Spinal cord (tissue), 9 donors: ENCODE measurements at regions not wholly inside any gene's neighbourhood (a gene's known extent, or its start where the extent isn't known, plus 50 kb on each side); places are given as distances from the start of the nearest gene placed in this dataset.

Experiments
- DNase-seq, 6 donors: peaks; one replicate each; pipeline versions ENCODE4 v3.0.0 to v3.0.0-alpha.2; 2013 to 2015; ENCODE audit warnings: low spot score in 6 of 6, low read depth in 4 of 6
- H3K27ac ChIP-seq: one replicate; pipeline ENCODE4 v1.5.1; 2013; ENCODE audit warnings: low read depth, low read length, control low read depth
- H3K27me3 ChIP-seq: one replicate; pipeline ENCODE4 v1.6.1; 2013; ENCODE audit warnings: low read length; ENCODE audit not compliant: control insufficient read depth, insufficient read depth
- H3K36me3 ChIP-seq: one replicate; pipeline ENCODE4 v1.6.1; 2013; ENCODE audit warnings: low read length; ENCODE audit not compliant: control insufficient read depth, insufficient read depth
- H3K4me1 ChIP-seq: one replicate; pipeline ENCODE4 v1.6.1; 2013; ENCODE audit warnings: low read length; ENCODE audit not compliant: control insufficient read depth, insufficient read depth
- H3K4me3 ChIP-seq: one replicate; pipeline ENCODE4 v1.5.1; 2013; ENCODE audit warnings: low read depth, low read length, control low read depth
- H3K9me3 ChIP-seq: one replicate; pipeline ENCODE4 v1.6.1; 2013; ENCODE audit warnings: low read length; ENCODE audit not compliant: control insufficient read depth, insufficient read depth
- WGBS: methylation state at CpG from one replicate; pipeline ENCODE4 v1.1.5; 2013; ENCODE audit warnings: missing lambda C conversion rate; ENCODE audit not compliant: insufficient coverage; 5-methylcytosine and 5-hydroxymethylcytosine counted together
- donor health status: healthy.

- no peak overlapping the region for H3K4me3 ChIP-seq
- no peaks in the 10 kb centered on the region for H3K27me3 ChIP-seq
- WGBS, result no CpG with 5 or more reads among the region's 3 CpGs
- no peak for DNase-seq
- no peaks in the 10 kb centered on the region for H3K36me3 ChIP-seq
- H3K27ac ChIP-seq, result no peak overlapping the region
- H3K9me3 ChIP-seq, result peaks cover 2% of the 10 kb centered on the region
- H3K4me1 ChIP-seq, result no peaks in the 10 kb centered on the region
Measured at GRCh38 chr2:144288438-144288837, 231.5 kb downstream of the ZEB2 start.

GRCh38 chr2:144285324-144285723, 234.6 kb downstream of the ZEB2 start:
- H3K4me3 ChIP-seq, result no peak overlapping the region
- H3K27ac ChIP-seq, result no peak overlapping the region
- no peaks in the 10 kb centered on the region for H3K9me3 ChIP-seq
- no peaks in the 10 kb centered on the region for H3K27me3 ChIP-seq
- no peaks in the 10 kb centered on the region for H3K4me1 ChIP-seq
- DNase-seq, result no peak
- no peaks in the 10 kb centered on the region for H3K36me3 ChIP-seq

GRCh38 chr2:144281476-144281875, 238.4 kb downstream of the ZEB2 start:
- DNase-seq, result no peak
- no peaks in the 10 kb centered on the region for H3K36me3 ChIP-seq
- no peak overlapping the region for H3K4me3 ChIP-seq
- H3K9me3 ChIP-seq, result no peaks in the 10 kb centered on the region
- H3K4me1 ChIP-seq, result no peaks in the 10 kb centered on the region
- no peaks in the 10 kb centered on the region for H3K27me3 ChIP-seq
- no peak overlapping the region for H3K27ac ChIP-seq

DNA sequence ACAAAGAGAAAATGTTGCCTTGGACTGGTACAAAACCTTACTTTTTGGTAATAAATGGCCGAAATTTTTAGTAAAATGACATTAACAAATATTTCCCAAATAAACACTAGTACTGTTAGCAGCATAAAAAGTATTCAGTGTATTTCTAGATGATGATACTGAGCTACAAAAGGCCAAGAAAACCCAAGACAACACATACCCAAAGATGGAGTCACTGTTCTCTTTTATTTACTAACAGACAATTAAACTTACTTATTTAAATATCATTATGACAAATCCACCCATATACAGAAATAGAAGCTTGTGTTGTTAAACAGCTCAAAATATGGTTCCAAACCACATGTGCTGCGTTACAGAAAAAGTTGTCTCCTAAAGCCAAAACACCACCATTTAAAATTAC, 239.9 kb downstream of the ZEB2 start:
- no peak overlapping the region for H3K4me3 ChIP-seq
- no CpG with 5 or more reads among the region's 2 CpGs for WGBS
- H3K36me3 ChIP-seq, result no peaks in the 10 kb centered on the region

DNA sequence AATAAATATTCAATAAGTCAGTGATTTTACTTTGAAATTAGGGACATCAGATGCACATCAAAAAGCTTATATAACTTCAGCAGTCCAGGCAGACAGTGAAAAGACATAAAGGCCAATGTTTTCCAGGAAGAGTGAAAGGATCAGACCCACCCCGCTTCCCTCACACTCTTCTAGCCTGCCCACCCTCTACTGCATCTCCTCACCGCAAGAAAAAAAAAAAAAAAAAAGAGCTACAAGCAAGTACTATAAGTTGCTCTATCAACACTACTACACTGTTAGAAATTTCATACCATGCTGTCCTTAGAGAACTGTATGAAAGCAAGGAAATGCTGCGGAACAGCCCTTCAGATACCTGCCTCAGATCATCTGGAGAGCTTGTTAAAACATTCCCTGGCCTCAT, 240.8 kb downstream of the ZEB2 start:
- H3K27ac ChIP-seq, result no peak overlapping the region
- no peak for DNase-seq
- no peaks in the 10 kb centered on the region for H3K36me3 ChIP-seq
- no peaks in the 10 kb centered on the region for H3K9me3 ChIP-seq
- no peaks in the 10 kb centered on the region for H3K27me3 ChIP-seq
- H3K4me3 ChIP-seq, result no peak overlapping the region
- H3K4me1 ChIP-seq, result no peaks in the 10 kb centered on the region
- 90% methylated on average over 2 of the region's 3 CpGs for WGBS

More for the DNA sequence above, 239.9 kb downstream of the ZEB2 start:
- H3K27ac ChIP-seq, result no peak overlapping the region
- H3K27me3 ChIP-seq, result no peaks in the 10 kb centered on the region
- H3K4me1 ChIP-seq, result no peaks in the 10 kb centered on the region
- no peaks in the 10 kb centered on the region for H3K9me3 ChIP-seq
- no peak for DNase-seq

DNA sequence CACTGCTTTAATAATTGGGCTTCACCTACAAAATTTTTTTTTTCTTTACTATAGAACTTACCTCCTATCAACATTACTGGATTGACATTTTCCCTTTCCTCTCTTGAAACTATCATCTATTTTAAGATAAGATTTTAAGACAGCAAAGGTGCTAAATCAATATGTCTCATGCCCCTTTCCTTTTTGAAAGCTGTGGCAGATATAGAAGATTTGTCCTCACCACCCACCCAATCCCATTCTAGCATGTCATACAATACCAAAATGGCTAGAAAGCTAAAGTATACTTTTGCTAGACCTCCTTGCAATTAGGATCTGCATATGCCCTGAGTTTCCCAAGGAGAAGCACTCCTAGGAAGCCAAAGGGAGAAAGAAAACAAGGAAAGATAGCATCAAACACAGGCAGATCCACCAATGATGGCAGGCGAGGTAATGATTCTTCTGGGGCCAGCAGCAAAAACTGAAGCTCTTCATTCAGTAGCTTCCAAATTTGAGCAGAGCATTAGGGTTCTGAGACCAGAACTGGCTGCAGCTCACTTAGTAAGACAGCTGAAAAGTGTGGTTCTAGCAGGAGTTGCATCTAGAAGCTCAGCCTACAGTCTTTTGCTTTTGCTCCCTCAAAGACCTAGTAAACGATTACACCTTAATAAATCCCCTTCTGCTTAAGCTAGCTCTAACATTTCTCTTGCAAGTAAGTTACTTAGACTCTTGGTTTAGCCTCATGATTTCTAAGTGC, 242.1 kb downstream of the ZEB2 start:
- 100% methylated on average over 1 of the region's 2 CpGs for WGBS

DNA sequence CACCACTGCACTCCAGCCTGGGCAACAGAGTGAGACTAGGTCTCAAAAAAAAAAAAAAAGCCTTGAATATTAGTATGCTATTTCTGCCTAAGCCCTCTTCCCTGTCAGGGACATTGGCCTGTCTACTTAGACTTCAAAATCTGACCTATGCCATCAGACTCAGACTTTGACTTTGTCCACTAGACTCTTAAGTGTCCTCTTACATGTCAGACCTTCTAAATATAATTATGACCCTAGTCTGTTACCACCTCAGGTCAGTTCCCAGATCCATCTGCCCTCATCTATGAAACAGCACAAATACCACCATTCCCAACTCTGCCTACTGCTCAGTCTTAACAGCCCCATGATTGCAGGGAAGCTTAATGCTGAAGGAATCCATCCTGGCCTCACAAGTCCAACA, 244.6 kb downstream of the ZEB2 start:
- Histone ChIP-seq H3K4me3 (no peak overlapping the region), H3K9me3 (no peaks in the 10 kb centered on the region), H3K27me3 (no peaks in the 10 kb centered on the region), H3K36me3 (no peaks in the 10 kb centered on the region), H3K4me1 (no peaks in the 10 kb centered on the region), H3K27ac (no peak overlapping the region)
- DNase-seq, result no peak

More for the DNA sequence above, 242.1 kb downstream of the ZEB2 start:
- no peaks in the 10 kb centered on the region for H3K27me3 ChIP-seq
- no peaks in the 10 kb centered on the region for H3K4me1 ChIP-seq
- no peaks in the 10 kb centered on the region for H3K36me3 ChIP-seq
- no peak overlapping the region for H3K27ac ChIP-seq
- H3K4me3 ChIP-seq, result no peak overlapping the region
- DNase-seq, result no peak
- H3K9me3 ChIP-seq, result no peaks in the 10 kb centered on the region

GRCh38 chr2:144274131-144274530, 245.8 kb downstream of the ZEB2 start:
- no peak for DNase-seq
- Histone ChIP-seq H3K27ac (no peak overlapping the region), H3K9me3 (no peaks in the 10 kb centered on the region), H3K27me3 (no peaks in the 10 kb centered on the region), H3K4me1 (no peaks in the 10 kb centered on the region), H3K4me3 (no peak overlapping the region), H3K36me3 (no peaks in the 10 kb centered on the region)
- WGBS, result 60% methylated on average over 1 of the region's 2 CpGs

DNA sequence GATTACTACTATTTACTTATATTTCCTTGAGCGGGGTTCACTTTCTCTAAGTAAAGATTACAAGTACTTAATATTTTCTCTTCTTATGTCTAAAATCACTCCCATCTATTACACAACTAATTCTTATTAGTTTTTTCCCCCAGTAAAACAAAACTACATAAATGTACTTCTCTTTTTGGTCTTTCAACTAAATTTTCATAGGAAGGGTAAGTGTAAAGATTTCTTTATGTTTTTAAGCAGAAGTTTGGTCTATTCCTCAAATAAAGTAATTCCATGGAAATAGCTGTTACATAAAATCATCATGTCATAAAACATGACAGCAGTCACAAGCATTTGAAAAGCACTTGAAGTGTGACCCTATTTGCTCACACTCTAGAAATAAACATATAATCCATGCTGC, 249.0 kb downstream of the ZEB2 start:
- Histone ChIP-seq H3K4me1 (no peaks in the 10 kb centered on the region), H3K27ac (no peak overlapping the region), H3K36me3 (no peaks in the 10 kb centered on the region), H3K9me3 (no peaks in the 10 kb centered on the region), H3K27me3 (no peaks in the 10 kb centered on the region), H3K4me3 (no peak overlapping the region)
- no CpG with 5 or more reads among the region's 1 CpG for WGBS
- no peak for DNase-seq

- Histone ChIP-seq H3K36me3 (no peaks in the 10 kb centered on the region), H3K9me3 (no peaks in the 10 kb centered on the region), H3K27me3 (no peaks in the 10 kb centered on the region), H3K4me3 (no peak overlapping the region), H3K4me1 (no peaks in the 10 kb centered on the region), H3K27ac (no peak overlapping the region)
- DNase-seq, result no peak
- WGBS, result no CpG with 5 or more reads among the region's 1 CpG
Measured at GRCh38 chr2:144268036-144268678, 251.8 kb downstream of the ZEB2 start.
